ENCODE measurements at regions not wholly inside any gene's neighbourhood (a gene's known extent, or its start where the extent isn't known, plus 50 kb on each side); places are given as distances from the start of the nearest gene placed in this dataset.

GRCh38 chr11:11086979-11087378 lies 229.1 kb upstream of the ZBED5 start:
- TF ChIP-seq ZFP3 (CRISPR knock-in tag; IDR thresholded peaks at IDR 0.05) (no peak), ZNF70 (CRISPR knock-in tag; IDR thresholded peaks at IDR 0.05) (no peak), RARB (CRISPR knock-in tag; IDR thresholded peaks at IDR 0.05) (no peak), ZNF8 (CRISPR knock-in tag; IDR thresholded peaks at IDR 0.05) (no peak), PATZ1 (CRISPR knock-in tag; IDR thresholded peaks at IDR 0.05; ENCODE audit: borderline replicate concordance) (no peak), ISL1 (CRISPR knock-in tag; IDR thresholded peaks at IDR 0.05) (no peak), ARNTL (CRISPR knock-in tag; IDR thresholded peaks at IDR 0.05; ENCODE audit: borderline replicate concordance, low read depth) (no peak), ESRRG (CRISPR knock-in tag; IDR thresholded peaks at IDR 0.05) (no peak)

Measured in SK-N-SH treated with all-trans-retinoic acid at 6 μM for 48 hours (cell line).